ENCODE measurements at regions not wholly inside any gene's neighbourhood (a gene's known extent, or its start where the extent isn't known, plus 50 kb on each side); places are given as distances from the start of the nearest gene placed in this dataset.

- no peak for DNase-seq
- no peaks in the 10 kb centered on the region for H3K4me1 Mint-ChIP-seq (ENCODE audit: low read depth, unreplicated experiment)
- BruUV-seq (replicated peaks), result no TSS peak
- H3K4me3 Mint-ChIP-seq (ENCODE audit: low read depth, unreplicated experiment), result no peak overlapping the region
- H3K36me3 Mint-ChIP-seq (ENCODE audit: insufficient read depth, unreplicated experiment), result no peaks in the 10 kb centered on the region
- no peaks in the 10 kb centered on the region for H3K9me3 Mint-ChIP-seq (ENCODE audit: low read depth, unreplicated experiment)
- CTCF ChIA-PET, result no interaction called here
- intact Hi-C loops (cut with micrococcal nuclease; ENCODE audit: unreplicated experiment), result no loop called here
- H3K27me3 Mint-ChIP-seq (ENCODE audit: unreplicated experiment), result no peaks in the 10 kb centered on the region
- H3K27ac Mint-ChIP-seq (ENCODE audit: unreplicated experiment), result no peak overlapping the region
- no peak for TF ChIP-seq CTCF (IDR thresholded peaks at IDR 0.05; ENCODE audit: unreplicated experiment)
Measured at GRCh38 chr3:116969135-116969534, 259.6 kb downstream of the TUSC7 start.

GRCh38 chr3:116969646-116970045, 260.1 kb downstream of the TUSC7 start:
- intact Hi-C loops (cut with micrococcal nuclease; ENCODE audit: unreplicated experiment), result no loop called here
- Mint-ChIP-seq H3K27me3 (ENCODE audit: unreplicated experiment) (no peaks in the 10 kb centered on the region), H3K36me3 (ENCODE audit: insufficient read depth, unreplicated experiment) (no peaks in the 10 kb centered on the region), H3K4me1 (ENCODE audit: low read depth, unreplicated experiment) (no peaks in the 10 kb centered on the region), H3K9me3 (ENCODE audit: low read depth, unreplicated experiment) (no peaks in the 10 kb centered on the region), H3K27ac (ENCODE audit: unreplicated experiment) (no peak overlapping the region), H3K4me3 (ENCODE audit: low read depth, unreplicated experiment) (no peak overlapping the region)
- no TSS peak for BruUV-seq (replicated peaks)
- TF ChIP-seq CTCF (IDR thresholded peaks at IDR 0.05; ENCODE audit: unreplicated experiment), result no peak
- CTCF ChIA-PET, result no interaction called here
- no peak for DNase-seq

DNA sequence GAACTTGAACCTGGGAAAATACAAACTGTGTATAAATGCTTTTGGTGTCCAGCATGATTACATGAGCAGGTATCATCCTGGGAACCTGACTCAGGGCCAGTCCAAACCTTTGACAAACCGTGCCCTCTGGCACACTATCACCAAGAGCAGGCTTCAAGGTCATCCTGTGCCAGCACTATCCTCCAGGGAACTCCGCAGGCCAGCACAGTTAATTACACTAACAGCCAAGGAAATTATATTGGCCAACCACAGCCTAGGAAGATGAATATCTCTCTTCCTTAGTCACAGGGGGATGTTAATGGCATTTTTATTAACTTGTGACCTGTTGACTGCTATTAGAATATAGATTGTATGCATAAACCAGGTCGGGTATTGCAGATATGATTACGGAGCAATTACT, 262.0 kb downstream of the TUSC7 start:
- intact Hi-C loops (cut with micrococcal nuclease; ENCODE audit: unreplicated experiment), result no loop called here
- no peak overlapping the region for H3K27ac Mint-ChIP-seq (ENCODE audit: unreplicated experiment)

GRCh38 chr3:116974702-116975101, 265.1 kb downstream of the TUSC7 start:
- DNase-seq, result no peak
- no peak for TF ChIP-seq CTCF (IDR thresholded peaks at IDR 0.05; ENCODE audit: unreplicated experiment)
- H3K36me3 Mint-ChIP-seq (ENCODE audit: insufficient read depth, unreplicated experiment), result no peaks in the 10 kb centered on the region
- CTCF ChIA-PET, result no interaction called here
- no peaks in the 10 kb centered on the region for H3K27me3 Mint-ChIP-seq (ENCODE audit: unreplicated experiment)
- H3K4me3 Mint-ChIP-seq (ENCODE audit: low read depth, unreplicated experiment), result no peak overlapping the region
- H3K4me1 Mint-ChIP-seq (ENCODE audit: low read depth, unreplicated experiment), result peaks cover 4% of the 10 kb centered on the region
- no peaks in the 10 kb centered on the region for H3K9me3 Mint-ChIP-seq (ENCODE audit: low read depth, unreplicated experiment)
- intact Hi-C loops (cut with micrococcal nuclease; ENCODE audit: unreplicated experiment), result no loop called here
- H3K27ac Mint-ChIP-seq (ENCODE audit: unreplicated experiment), result no peak overlapping the region
- no TSS peak for BruUV-seq (replicated peaks)

More for the DNA sequence above, 262.0 kb downstream of the TUSC7 start:
- Mint-ChIP-seq H3K27me3 (ENCODE audit: unreplicated experiment) (no peaks in the 10 kb centered on the region), H3K4me1 (ENCODE audit: low read depth, unreplicated experiment) (no peaks in the 10 kb centered on the region), H3K36me3 (ENCODE audit: insufficient read depth, unreplicated experiment) (no peaks in the 10 kb centered on the region), H3K9me3 (ENCODE audit: low read depth, unreplicated experiment) (no peaks in the 10 kb centered on the region), H3K4me3 (ENCODE audit: low read depth, unreplicated experiment) (no peak overlapping the region)
- BruUV-seq (replicated peaks), result no TSS peak
- no peak for TF ChIP-seq CTCF (IDR thresholded peaks at IDR 0.05; ENCODE audit: unreplicated experiment)
- DNase-seq, result no peak
- CTCF ChIA-PET, result no interaction called here

DNA sequence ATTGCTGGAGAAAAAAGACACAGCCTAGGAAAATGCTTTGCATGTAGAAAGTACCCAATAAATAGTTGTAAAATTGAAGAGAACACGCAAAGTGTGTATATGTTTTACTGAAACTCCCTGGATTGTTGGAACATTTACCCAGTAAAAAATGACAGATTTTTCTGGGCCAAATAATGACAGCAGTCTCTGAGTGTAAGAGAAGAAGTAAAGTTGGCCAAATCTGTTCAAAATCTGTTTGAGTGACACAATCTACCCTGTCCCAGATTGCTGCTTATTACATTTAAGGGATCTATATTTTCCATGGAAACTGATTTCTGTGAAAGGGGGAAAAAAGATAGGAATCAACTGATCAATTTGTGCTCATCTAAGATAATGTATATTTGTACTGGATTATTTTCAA, 267.9 kb downstream of the TUSC7 start:
- Mint-ChIP-seq H3K27ac (ENCODE audit: unreplicated experiment) (no peak overlapping the region), H3K4me3 (ENCODE audit: low read depth, unreplicated experiment) (no peak overlapping the region)
- TF ChIP-seq CTCF (IDR thresholded peaks at IDR 0.05; ENCODE audit: unreplicated experiment), result no peak

More for the DNA sequence above, 267.9 kb downstream of the TUSC7 start:
- BruUV-seq (replicated peaks), result no TSS peak
- intact Hi-C loops (cut with micrococcal nuclease; ENCODE audit: unreplicated experiment), result no loop called here
- no peaks in the 10 kb centered on the region for H3K27me3 Mint-ChIP-seq (ENCODE audit: unreplicated experiment)
- no peaks in the 10 kb centered on the region for H3K9me3 Mint-ChIP-seq (ENCODE audit: low read depth, unreplicated experiment)
- no peak for DNase-seq
- CTCF ChIA-PET, result no interaction called here
- H3K36me3 Mint-ChIP-seq (ENCODE audit: insufficient read depth, unreplicated experiment), result no peaks in the 10 kb centered on the region
- peaks cover 6% of the 10 kb centered on the region for H3K4me1 Mint-ChIP-seq (ENCODE audit: low read depth, unreplicated experiment)
